Neural cell (in vitro differentiated cells): ENCODE measurements at regions not wholly inside any gene's neighbourhood (a gene's known extent, or its start where the extent isn't known, plus 50 kb on each side); places are given as distances from the start of the nearest gene placed in this dataset.

Source experiments
- H2AFZ ChIP-seq: fragments of 200-600, 300-800 bp; sonication (generic), shearing (Covaris generic); 2 replicates; pipeline ENCODE4 v1.6.0; 2014; ENCODE audit warnings: low read depth, mild to moderate bottlenecking, antibody characterized with exemption, low read length, moderate library complexity
- H3F3A ChIP-seq: fragments of 200-600 bp; shearing (Covaris generic); 2 replicates; pipeline ENCODE4 v1.6.1; 2016; ENCODE audit warnings: mild to moderate bottlenecking, moderate library complexity, mixed read lengths, antibody characterized with exemption, low read length; ENCODE audit not compliant: insufficient read depth, poor library complexity, severe bottlenecking
- H3K27ac ChIP-seq: fragments of 200-600, 300-800 bp; sonication (generic), shearing (Covaris generic); 2 replicates; pipeline ENCODE4 v1.5.1; 2014; ENCODE audit warnings: mild to moderate bottlenecking, low read length, moderate library complexity
- H3K27me3 ChIP-seq: fragments of 300-800, 200-600 bp; sonication (generic), shearing (Covaris generic); 2 replicates; pipeline ENCODE4 v1.6.0; 2014; ENCODE audit warnings: mild to moderate bottlenecking, low read depth, low read length, moderate library complexity; ENCODE audit not compliant: insufficient read depth
- H3K36me3 ChIP-seq: fragments of 300-800, 200-600 bp; sonication (generic), shearing (Covaris generic); 2 replicates; pipeline ENCODE4 v1.5.1; 2014; ENCODE audit warnings: mild to moderate bottlenecking, antibody characterized with exemption, low read length, moderate library complexity; ENCODE audit not compliant: insufficient read depth
- H3K4me2 ChIP-seq: fragments of 300-800, 200-600 bp; sonication (generic), shearing (Covaris generic); 2 replicates; pipeline ENCODE4 v1.6.0; 2014; ENCODE audit warnings: mild to moderate bottlenecking, low read length
- H3K4me3 ChIP-seq: fragments of 300-800, 200-600 bp; sonication (generic), shearing (Covaris generic); 2 replicates; pipeline ENCODE4 v1.5.1; 2014; ENCODE audit warnings: mild to moderate bottlenecking, low read length, moderate library complexity
- H3K79me2 ChIP-seq: fragments of 200-600 bp; shearing (Covaris generic); replicated peaks from 2 replicates; pipeline ENCODE4 v1.6.0; 2014; ENCODE audit warnings: mild to moderate bottlenecking, low read length, moderate library complexity; ENCODE audit not compliant: insufficient read depth
- H3K9ac ChIP-seq: fragments of 300-800, 200-600 bp; sonication (generic), shearing (Covaris generic); 2 replicates; pipeline ENCODE4 v1.6.1; 2016; ENCODE audit warnings: mild to moderate bottlenecking, low read length, mixed read lengths
- H3K9me2 ChIP-seq: fragments of 200-600 bp; shearing (Covaris generic); 2 replicates; pipeline ENCODE4 v1.6.1; 2016; ENCODE audit warnings: mild to moderate bottlenecking, low read length, mixed read lengths; ENCODE audit not compliant: insufficient read depth
- H3K9me3 ChIP-seq: fragments of 200-600, 300-800 bp; sonication (generic), shearing (Covaris generic); 2 replicates; pipeline ENCODE4 v1.6.1; 2016; ENCODE audit warnings: mild to moderate bottlenecking, mixed run types, low read length, moderate library complexity, mixed read lengths
- H4K20me1 ChIP-seq: fragments of 200-600 bp; shearing (Covaris generic); 2 replicates; pipeline ENCODE4 v1.6.1; 2016; ENCODE audit warnings: mild to moderate bottlenecking, mixed run types; ENCODE audit not compliant: insufficient read depth
- CTCF ChIP-seq: fragments of 450-650 bp; IDR thresholded peaks from 2 replicates; pipeline ENCODE4 v1.5.1; 2014; ENCODE audit warnings: antibody characterized with exemption, mild to moderate bottlenecking, moderate library complexity; ENCODE audit not compliant: poor library complexity, severe bottlenecking
- EP300 ChIP-seq: fragments of 450-650 bp; conservative IDR thresholded peaks from 2 replicates; pipeline ENCODE4 v1.6.1; 2014; ENCODE audit warnings: antibody characterized with exemption, mild to moderate bottlenecking, moderate library complexity; ENCODE audit not compliant: poor library complexity, severe bottlenecking
- EZH2 ChIP-seq: fragments of 200-600, 300-800 bp; shearing (Covaris generic), sonication (generic); IDR thresholded peaks from 2 replicates; pipeline ENCODE4 v1.6.1; 2014; ENCODE audit warnings: antibody characterized with exemption, low read length, borderline replicate concordance, mild to moderate bottlenecking; ENCODE audit not compliant: insufficient read depth, poor library complexity, severe bottlenecking
- MXI1 ChIP-seq: fragments of 450-650 bp; conservative IDR thresholded peaks from 2 replicates; pipeline ENCODE4 v1.6.1; 2014; ENCODE audit warnings: antibody characterized with exemption, mild to moderate bottlenecking; ENCODE audit not compliant: poor library complexity, severe bottlenecking
- POLR2AphosphoS5 ChIP-seq: IDR thresholded peaks from 2 replicates; pipeline ENCODE4 v1.6.1; 2012
- RAD21 ChIP-seq: fragments of 450-650 bp; conservative IDR thresholded peaks from 2 replicates; pipeline ENCODE4 v1.6.1; 2014; ENCODE audit warnings: antibody characterized with exemption, mild to moderate bottlenecking, moderate library complexity
- REST ChIP-seq: IDR thresholded peaks from 2 replicates; pipeline ENCODE4 v1.6.1; 2012; ENCODE audit warnings: borderline replicate concordance
- SMC3 ChIP-seq: fragments of 450-650 bp; conservative IDR thresholded peaks from 2 replicates; pipeline ENCODE4 v1.6.1; 2014; ENCODE audit warnings: antibody characterized with exemption, mild to moderate bottlenecking, moderate library complexity; ENCODE audit not compliant: poor library complexity
- TAF1 ChIP-seq: IDR thresholded peaks from 2 replicates; pipeline ENCODE4 v1.6.1; 2012; ENCODE audit warnings: low read depth

DNA sequence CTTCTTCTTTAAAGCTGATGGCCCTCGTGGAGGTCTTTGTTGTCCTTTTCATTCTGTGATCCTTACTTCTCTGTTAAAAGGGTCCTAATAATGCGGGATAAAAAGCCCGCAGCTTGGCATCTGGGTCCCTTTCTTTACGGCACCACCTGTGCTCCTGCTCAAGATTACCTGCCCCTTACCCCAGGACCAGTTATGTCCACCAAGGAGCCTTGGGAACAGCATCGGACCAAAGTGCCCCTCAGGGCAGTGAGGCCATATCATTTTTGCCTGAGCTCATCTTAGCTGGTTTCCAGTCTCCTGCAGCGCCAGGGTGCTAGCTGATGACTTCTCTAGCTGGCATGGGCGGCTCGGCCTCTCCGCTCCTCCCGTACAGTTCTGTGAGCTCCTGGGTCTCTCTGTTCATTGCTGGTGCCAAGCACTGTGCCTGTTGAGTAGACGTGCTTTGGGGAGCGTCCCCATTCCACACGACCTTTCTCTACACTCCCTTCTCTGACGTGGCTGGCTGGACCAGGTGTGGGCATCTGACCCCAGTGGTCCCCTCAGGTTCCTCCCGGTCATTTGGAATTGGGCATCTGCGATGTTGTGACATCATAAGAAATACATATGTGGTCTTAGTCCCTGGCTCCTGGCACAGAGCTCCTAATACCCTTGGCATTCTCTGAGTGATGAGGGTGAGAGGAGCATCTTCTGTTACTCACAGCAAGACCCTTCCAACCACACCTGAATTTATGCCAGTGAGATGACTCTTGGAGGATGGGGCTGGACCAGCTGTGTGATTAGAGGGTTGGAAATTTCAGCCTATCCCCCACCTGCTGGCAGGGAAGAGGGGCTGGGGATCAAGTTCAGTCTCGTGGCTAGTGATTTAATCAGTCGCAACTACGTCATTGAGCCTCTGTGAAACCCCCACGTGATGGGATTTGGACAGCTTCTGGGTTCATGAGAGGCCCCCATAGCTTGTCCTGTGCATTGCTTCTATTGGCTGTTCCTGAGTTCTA lies 134.2 kb upstream of the HS6ST1 start:
- H3K79me2 ChIP-seq, result no peaks in the 10 kb centered on the region
- H3K36me3 ChIP-seq, result no peaks in the 10 kb centered on the region
- H4K20me1 ChIP-seq, result no peaks in the 10 kb centered on the region
- H3K4me2 ChIP-seq, result no peak overlapping the region
- H3K9me2 ChIP-seq, result no peaks in the 10 kb centered on the region
- no peak overlapping the region for H3K4me3 ChIP-seq
- H3K9me3 ChIP-seq, result no peaks in the 10 kb centered on the region
- no peak overlapping the region for H3K27ac ChIP-seq
- no peaks in the 10 kb centered on the region for H3K27me3 ChIP-seq
- TF ChIP-seq TAF1 (no peak), EP300 (no peak), REST (no peak), EZH2 (no peak), RAD21 (no peak), CTCF (no peak), MXI1 (no peak)
- no peak overlapping the region for H3K9ac ChIP-seq
- H3F3A ChIP-seq, result no peaks in the 10 kb centered on the region
- H2AFZ ChIP-seq, result no peak overlapping the region

- no peak overlapping the region for H3K4me2 ChIP-seq
- TF ChIP-seq SMC3 (no peak), REST (no peak), RAD21 (no peak), EZH2 (no peak), TAF1 (no peak), CTCF (no peak), MXI1 (no peak), EP300 (no peak), POLR2AphosphoS5 (no peak)
Measured at GRCh38 chr2:128454980-128455720, 136.5 kb upstream of the HS6ST1 start.

More at GRCh38 chr2:128454980-128455720, 136.5 kb upstream of the HS6ST1 start:
- Histone ChIP-seq H4K20me1 (no peaks in the 10 kb centered on the region), H3K27me3 (no peaks in the 10 kb centered on the region), H3K9me2 (no peaks in the 10 kb centered on the region), H3K4me3 (no peak overlapping the region), H2AFZ (no peak overlapping the region), H3K9me3 (no peaks in the 10 kb centered on the region), H3K9ac (no peak overlapping the region), H3F3A (no peaks in the 10 kb centered on the region), H3K27ac (no peak overlapping the region), H3K79me2 (no peaks in the 10 kb centered on the region), H3K36me3 (no peaks in the 10 kb centered on the region)
